IMR-90 (cell line): ENCODE measurements at regions not wholly inside any gene's neighbourhood (a gene's known extent, or its start where the extent isn't known, plus 50 kb on each side); places are given as distances from the start of the nearest gene placed in this dataset.

Experiments
- ATAC-seq: fragments of 200-7000 bp; cut with Tn5 transposase; 2 replicates; pipeline ENCODE4 v1.9.1; 2020; ENCODE audit warnings: low read depth, mild to moderate bottlenecking, moderate library complexity
- BruUV-seq: library from RNA; stranded (reverse); fragments of 400-500 nt; replicated peaks from 2 replicates; lab custom pipeline; 2021; lab: Mats Ljungman, UMichigan
- CTCF ChIA-PET: fragments of 300-600 bp; formaldehyde crosslinking; extraction: SDS; loops from one replicate; lab custom pipeline; 2021; ENCODE audit warnings: antibody characterized with exemption; lab: Yijun Ruan, JAX
- POLR2A ChIA-PET: fragments of 300-600 bp; sonication (Branson Sonifier 250); formaldehyde crosslinking; loops from one replicate; lab custom pipeline; 2022; ENCODE audit warnings: antibody characterized with exemption; ENCODE audit not compliant: unreplicated experiment; lab: Charles Lee
- DNase-seq: peaks from one replicate; pipeline ENCODE4 v3.0.0; 2013
- H2AFZ ChIP-seq: replicated peaks from 2 replicates; pipeline ENCODE3; 2013; ENCODE audit warnings: low read length, mild to moderate bottlenecking; ENCODE audit not compliant: poor library complexity
- H2AK5ac ChIP-seq: 2 replicates; pipeline ENCODE4 v1.6.1; 2013; ENCODE audit warnings: low read depth, low read length, inconsistent platforms
- H2AK9ac ChIP-seq: replicated peaks from 2 replicates; pipeline ENCODE3; 2013; ENCODE audit warnings: mild to moderate bottlenecking, low read depth, low read length, moderate library complexity; ENCODE audit not compliant: poor library complexity
- H2BK120ac ChIP-seq: 2 replicates; pipeline ENCODE4 v1.6.1; 2013; ENCODE audit warnings: low read depth, low read length, inconsistent platforms
- H2BK15ac ChIP-seq: 3 replicates; pipeline ENCODE4 v1.6.1; 2013; ENCODE audit warnings: low read depth, low read length, inconsistent platforms
- H2BK20ac ChIP-seq: 2 replicates; pipeline ENCODE4 v1.6.1; 2013; ENCODE audit warnings: low read depth, mild to moderate bottlenecking, inconsistent platforms, low read length, moderate library complexity
- H2BK5ac ChIP-seq: 2 replicates; pipeline ENCODE4 v1.6.1; 2013; ENCODE audit warnings: mild to moderate bottlenecking, low read depth, low read length, inconsistent platforms; ENCODE audit not compliant: poor library complexity, severe bottlenecking
- H3K14ac ChIP-seq: replicated peaks from 2 replicates; pipeline ENCODE4 v1.6.1; 2013; ENCODE audit warnings: low read depth, low read length, inconsistent platforms
- H3K18ac ChIP-seq: 2 replicates; pipeline ENCODE4 v1.6.1; 2013; ENCODE audit warnings: low read depth, low read length, control low read depth
- H3K23ac ChIP-seq: 2 replicates; pipeline ENCODE4 v1.6.1; 2013; ENCODE audit warnings: low read depth, low read length, inconsistent platforms
- H3K27ac ChIP-seq: 2 replicates; pipeline ENCODE4 v1.5.1; 2013; ENCODE audit warnings: mild to moderate bottlenecking, control low read depth, low read length; ENCODE audit not compliant: insufficient read depth
- H3K27me3 ChIP-seq: 2 replicates; pipeline ENCODE4 v1.6.1; 2013; ENCODE audit warnings: low read length; ENCODE audit not compliant: control insufficient read depth, insufficient read depth
- H3K36me3 ChIP-seq: 2 replicates; pipeline ENCODE4 v1.6.1; 2013; ENCODE audit warnings: low read length, mixed read lengths; ENCODE audit not compliant: control insufficient read depth, insufficient read depth
- H3K4ac ChIP-seq: 2 replicates; pipeline ENCODE4 v1.6.1; 2013; ENCODE audit warnings: low read depth, low read length, inconsistent platforms
- H3K4me1 ChIP-seq: 2 replicates; pipeline ENCODE4 v1.6.1; 2013; ENCODE audit warnings: low read length, mixed read lengths; ENCODE audit not compliant: control insufficient read depth, insufficient read depth
- H3K4me2 ChIP-seq: 2 replicates; pipeline ENCODE4 v1.6.1; 2013; ENCODE audit warnings: low read depth, mild to moderate bottlenecking, control low read depth, low read length, moderate library complexity
- H3K4me3 ChIP-seq: 2 replicates; pipeline ENCODE4 v1.5.1; 2013; ENCODE audit warnings: low read depth, mild to moderate bottlenecking, control low read depth, low read length, moderate library complexity; ENCODE audit not compliant: insufficient read depth
- H3K56ac ChIP-seq: 2 replicates; pipeline ENCODE4 v1.6.1; 2013; ENCODE audit warnings: low read length, inconsistent platforms; ENCODE audit not compliant: insufficient read depth; ENCODE audit errors: extremely low read depth
- H3K79me1 ChIP-seq, 2 experiments: 2 replicates each; pipeline ENCODE4 v1.6.1; 2013; ENCODE audit warnings: low read length in 2 of 2, inconsistent platforms in 1 of 2, low read depth in 1 of 2
- H3K9ac ChIP-seq: 2 replicates; pipeline ENCODE4 v1.6.1; 2013; ENCODE audit warnings: low read depth, low read length, control low read depth
- H3K9me1 ChIP-seq: 2 replicates; pipeline ENCODE4 v1.6.1; 2013; ENCODE audit warnings: low read length, inconsistent platforms; ENCODE audit not compliant: insufficient read depth
- H3K9me3 ChIP-seq: 2 replicates; pipeline ENCODE4 v1.6.1; 2013; ENCODE audit warnings: low read length; ENCODE audit not compliant: control insufficient read depth, insufficient read depth
- H4K20me1 ChIP-seq: 2 replicates; pipeline ENCODE4 v1.6.1; 2013; ENCODE audit warnings: low read length, inconsistent platforms; ENCODE audit not compliant: insufficient read depth
- H4K5ac ChIP-seq: 2 replicates; pipeline ENCODE4 v1.6.1; 2013; ENCODE audit warnings: mild to moderate bottlenecking, low read depth, low read length, control low read depth
- H4K8ac ChIP-seq, 2 experiments: 2 replicates each; pipeline ENCODE4 v1.6.1; 2013; ENCODE audit warnings: low read depth in 2 of 2, low read length in 2 of 2, control low read depth in 1 of 2, inconsistent platforms in 1 of 2
- H4K91ac ChIP-seq: 2 replicates; pipeline ENCODE4 v1.6.1; 2013; ENCODE audit warnings: low read depth, low read length, inconsistent platforms; ENCODE audit not compliant: insufficient read depth
- BHLHE40 ChIP-seq: fragments of 150-350 bp; IDR thresholded peaks from 2 replicates; pipeline ENCODE4 v1.6.1; 2016; ENCODE audit warnings: mild to moderate bottlenecking, low read depth, low read length
- CEBPB ChIP-seq: IDR thresholded peaks from 2 replicates; pipeline ENCODE4 v1.6.1; 2012; ENCODE audit warnings: low read depth, low read length, improper control_type of control experiment
- CHD1 ChIP-seq: IDR thresholded peaks from 2 replicates; pipeline ENCODE4 v1.6.1; 2012; ENCODE audit warnings: low read depth, low read length, improper control_type of control experiment
- ELK1 ChIP-seq: fragments of 150-350 bp; IDR thresholded peaks from 2 replicates; pipeline ENCODE4 v1.6.1; 2016; ENCODE audit warnings: low read depth, mild to moderate bottlenecking, low read length, moderate library complexity, borderline replicate concordance
- FOS ChIP-seq: fragments of 150-350 bp; IDR thresholded peaks from 2 replicates; pipeline ENCODE4 v1.6.1; 2016; ENCODE audit warnings: low read depth, low read length
- MAFK ChIP-seq: IDR thresholded peaks from 2 replicates; pipeline ENCODE4 v1.6.1; 2012; ENCODE audit warnings: low read depth, low read length, improper control_type of control experiment
- MAZ ChIP-seq: IDR thresholded peaks from 2 replicates; pipeline ENCODE4 v1.6.1; 2012; ENCODE audit warnings: low read depth, mild to moderate bottlenecking, low read length, improper control_type of control experiment, moderate library complexity, borderline replicate concordance
- MXI1 ChIP-seq: IDR thresholded peaks from 2 replicates; pipeline ENCODE4 v1.6.1; 2012; ENCODE audit warnings: low read depth, mild to moderate bottlenecking, low read length, moderate library complexity, borderline replicate concordance
- NFE2L2 ChIP-seq: fragments of 150-350 bp; IDR thresholded peaks from 2 replicates; pipeline ENCODE4 v1.6.1; 2016; ENCODE audit warnings: low read depth, mild to moderate bottlenecking, low read length
- POLR2A ChIP-seq: IDR thresholded peaks from 2 replicates; pipeline ENCODE4 v1.6.1; 2012; ENCODE audit warnings: mild to moderate bottlenecking, low read depth, low read length
- RAD21 ChIP-seq: IDR thresholded peaks from 2 replicates; pipeline ENCODE4 v1.6.1; 2012; ENCODE audit warnings: low read length, improper control_type of control experiment
- RCOR1 ChIP-seq: IDR thresholded peaks from 2 replicates; pipeline ENCODE4 v1.6.1; 2012; ENCODE audit warnings: mild to moderate bottlenecking, low read length, improper control_type of control experiment; ENCODE audit not compliant: insufficient replicate concordance
- RFX5 ChIP-seq: IDR thresholded peaks from 2 replicates; pipeline ENCODE4 v1.8.0; 2012; ENCODE audit warnings: low read depth, mild to moderate bottlenecking, low read length, moderate library complexity
- SMC3 ChIP-seq: fragments of 150-350 bp; IDR thresholded peaks from 2 replicates; pipeline ENCODE4 v1.6.1; 2016; ENCODE audit warnings: low read depth, mild to moderate bottlenecking, antibody characterized with exemption, low read length, moderate library complexity
- USF2 ChIP-seq: fragments of 150-350 bp; IDR thresholded peaks from 2 replicates; pipeline ENCODE4 v1.6.1; 2017; ENCODE audit warnings: mild to moderate bottlenecking, antibody characterized with exemption, low read length, low read depth
- whole genome bisulfite sequencing, 2 experiments: methylation state at CpG; one replicate each; pipeline versions ENCODE4 v1.1.5 to v1.1.7; 2013; ENCODE audit warnings: missing lambda C conversion rate in 2 of 2; ENCODE audit not compliant: insufficient read length in 1 of 2; ENCODE audit errors: extremely low coverage in 2 of 2; 5-methylcytosine and 5-hydroxymethylcytosine counted together
- dilution Hi-C: fragments of 300-500 bp; cut with HindIII; formaldehyde crosslinking; loops from one replicate; pipeline ENCODE4 v1.14.3; 2018; ENCODE audit warnings: low sequenced_read_pairs; ENCODE audit not compliant: unreplicated experiment
- in situ Hi-C: fragments of 300-500 bp; cut with MboI; formaldehyde crosslinking; loops from 3 replicates; pipeline ENCODE4 v1.14.3; 2019; ENCODE audit warnings: low sequenced_read_pairs, inconsistent platforms, mixed read lengths
- intact Hi-C: fragments of 100-400 bp; cut with micrococcal nuclease; formaldehyde crosslinking; loops from 2 replicates; pipeline ENCODE4 v1.10.0; 2022
- TF ChIP-seq, protein P1 (sequence below): conservative IDR thresholded peaks from 2 replicates; pipeline ENCODE4 v1.5.1; 2012; ENCODE audit warnings: mild to moderate bottlenecking, low read depth, low read length, improper control_type of control experiment

GRCh38 chr12:125639826-125640225 lies 574.6 kb downstream of the AACS start:
- Histone ChIP-seq H2BK20ac (no peak overlapping the region), H3K27me3 (no peaks in the 10 kb centered on the region), H3K4ac (no peak overlapping the region), H2BK120ac (no peak overlapping the region), H4K5ac (no peak overlapping the region), H4K20me1 (no peaks in the 10 kb centered on the region), H4K91ac (no peak overlapping the region), H2BK15ac (no peak overlapping the region), H3K79me1 (no peaks in the 10 kb centered on the region), H3K9me3 (peaks cover 24% of the 10 kb centered on the region), H3K9me1 (no peaks in the 10 kb centered on the region), H2BK5ac (no peak overlapping the region), H2AFZ (no peak overlapping the region), H3K18ac (no peak overlapping the region), H3K23ac (no peak overlapping the region), H3K9ac (no peak overlapping the region), H3K4me2 (no peak overlapping the region), H2AK5ac (no peak overlapping the region), H3K4me1 (no peaks in the 10 kb centered on the region), H3K4me3 (no peak overlapping the region), H3K27ac (no peak overlapping the region), H3K36me3 (no peaks in the 10 kb centered on the region), H4K8ac (no peak overlapping the region), H2AK9ac (no peak overlapping the region), H3K56ac (no peak overlapping the region), H3K14ac (no peak overlapping the region)
- no peak for TF ChIP-seq USF2
- TF ChIP-seq FOS = no peak
- TF ChIP-seq BHLHE40 = no peak
- TF ChIP-seq ELK1 = no peak
- TF ChIP-seq MAFK = no peak
- no peak for TF ChIP-seq RAD21
- TF ChIP-seq RCOR1 = no peak
- no peak for TF ChIP-seq MXI1
- TF ChIP-seq MAZ = no peak
- no peak for TF ChIP-seq NFE2L2
- no peak for TF ChIP-seq POLR2A
- no peak for TF ChIP-seq CHD1
- no peak for TF ChIP-seq RFX5
- TF ChIP-seq, protein P1, sequence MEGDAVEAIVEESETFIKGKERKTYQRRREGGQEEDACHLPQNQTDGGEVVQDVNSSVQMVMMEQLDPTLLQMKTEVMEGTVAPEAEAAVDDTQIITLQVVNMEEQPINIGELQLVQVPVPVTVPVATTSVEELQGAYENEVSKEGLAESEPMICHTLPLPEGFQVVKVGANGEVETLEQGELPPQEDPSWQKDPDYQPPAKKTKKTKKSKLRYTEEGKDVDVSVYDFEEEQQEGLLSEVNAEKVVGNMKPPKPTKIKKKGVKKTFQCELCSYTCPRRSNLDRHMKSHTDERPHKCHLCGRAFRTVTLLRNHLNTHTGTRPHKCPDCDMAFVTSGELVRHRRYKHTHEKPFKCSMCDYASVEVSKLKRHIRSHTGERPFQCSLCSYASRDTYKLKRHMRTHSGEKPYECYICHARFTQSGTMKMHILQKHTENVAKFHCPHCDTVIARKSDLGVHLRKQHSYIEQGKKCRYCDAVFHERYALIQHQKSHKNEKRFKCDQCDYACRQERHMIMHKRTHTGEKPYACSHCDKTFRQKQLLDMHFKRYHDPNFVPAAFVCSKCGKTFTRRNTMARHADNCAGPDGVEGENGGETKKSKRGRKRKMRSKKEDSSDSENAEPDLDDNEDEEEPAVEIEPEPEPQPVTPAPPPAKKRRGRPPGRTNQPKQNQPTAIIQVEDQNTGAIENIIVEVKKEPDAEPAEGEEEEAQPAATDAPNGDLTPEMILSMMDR = no peak
- no peak for TF ChIP-seq SMC3
- no peak for TF ChIP-seq CEBPB
- 60% methylated on average over 5 of the region's 13 CpGs; no CpG with 5 or more reads in 1 of the 2 experiments for WGBS, 2 experiments
- ChIA-PET POLR2A (no interaction called here), CTCF (no interaction called here)
- intact Hi-C loops (no loop called here), dilution Hi-C loops (no loop called here), in situ Hi-C loops (no loop called here)
- DNase-seq = no peak
- no TSS peak for BruUV-seq
- no peak for ATAC-seq
